DMS53 treated with DMSO at 0.1 percent for 48 hours (cell line): ENCODE measurements at regions not wholly inside any gene's neighbourhood (a gene's known extent, or its start where the extent isn't known, plus 50 kb on each side); places are given as distances from the start of the nearest gene placed in this dataset.
"Not testable (repeated sequence)": the region's sequence is repeated elsewhere in the genome, so short reads cannot be mapped to it uniquely, and the experiment has no call there.

ENCODE experiments used
- DNase-seq: peaks from one replicate; lab custom pipeline; 2025; ENCODE audit not compliant: unreplicated experiment; lab: John Stamatoyannopoulos, UW

- DNase-seq = peak; percentile 25
Measured at GRCh38 chr4:65007841-65008439, 598.7 kb upstream of the TECRL start.

GRCh38 chr4:64975177-64975576 lies 565.9 kb upstream of the TECRL start:
- no peak for DNase-seq

GRCh38 chr4:64969081-64969480 lies 559.8 kb upstream of the TECRL start:
- DNase-seq = no peak

GRCh38 chr4:64967286-64967685 lies 558.0 kb upstream of the TECRL start:
- DNase-seq = no peak

GRCh38 chr4:64960516-64960915 lies 551.3 kb upstream of the TECRL start:
- DNase-seq = no peak

GRCh38 chr4:64940698-64941097 lies 531.4 kb upstream of the TECRL start:
- no peak for DNase-seq

- DNase-seq = no peak
Measured at GRCh38 chr4:64935469-64936001, 526.3 kb upstream of the TECRL start.

- peak; percentile 9 for DNase-seq
Measured at GRCh38 chr4:64911846-64912245, 502.6 kb upstream of the TECRL start.

- no peak for DNase-seq
Measured at GRCh38 chr4:64903986-64904385, 494.7 kb upstream of the TECRL start.

GRCh38 chr4:64899563-64899962 lies 490.3 kb upstream of the TECRL start:
- no peak for DNase-seq

- DNase-seq = not testable (repeated sequence)
Measured at GRCh38 chr4:64899030-64899429, 489.8 kb upstream of the TECRL start.

GRCh38 chr4:64897683-64898082 lies 488.4 kb upstream of the TECRL start:
- DNase-seq = no peak

GRCh38 chr4:64895031-64895430 lies 485.8 kb upstream of the TECRL start:
- DNase-seq = no peak

- DNase-seq = peak; percentile 67
Measured at GRCh38 chr4:64893205-64893604, 484.0 kb upstream of the TECRL start.

GRCh38 chr4:64889906-64890610 lies 480.8 kb upstream of the TECRL start:
- DNase-seq = no peak

GRCh38 chr4:64883087-64883807 lies 474.0 kb upstream of the TECRL start:
- no peak for DNase-seq

- DNase-seq = no peak
Measured at GRCh38 chr4:64882311-64883086, 473.2 kb upstream of the TECRL start.

GRCh38 chr4:64880557-64880956 lies 471.3 kb upstream of the TECRL start:
- DNase-seq = no peak

GRCh38 chr4:64876021-64876420 lies 466.8 kb upstream of the TECRL start:
- no peak for DNase-seq

- no peak for DNase-seq
Measured at GRCh38 chr4:64870558-64870957, 461.3 kb upstream of the TECRL start.

GRCh38 chr4:64857815-64858214 lies 448.6 kb upstream of the TECRL start:
- DNase-seq = no peak
